T-helper 2 cell treated with Interferon-gamma antibody and Interleukin-4, amounts not matched to agents 100 ng/mL and 5 ng/mL, for 36 hours (primary cell): ENCODE measurements at regions not wholly inside any gene's neighbourhood (a gene's known extent, or its start where the extent isn't known, plus 50 kb on each side); places are given as distances from the start of the nearest gene placed in this dataset.

Source experiments
- intact Hi-C: fragments of 100-400 bp; cut with micrococcal nuclease; formaldehyde crosslinking; loops from one replicate; pipeline ENCODE4 v1.15.1; 2023

GRCh38 chr3:177914224-177914623, 622.0 kb upstream of the KCNMB2 start:
- intact Hi-C loops = no loop called here

- intact Hi-C loops = no loop called here
Observed at GRCh38 chr3:177916461-177916860, 619.8 kb upstream of the KCNMB2 start.

GRCh38 chr3:177917234-177917861, 618.9 kb upstream of the KCNMB2 start:
- intact Hi-C loops = no loop called here

GRCh38 chr3:177921153-177921552, 615.1 kb upstream of the KCNMB2 start:
- intact Hi-C loops = no loop called here

- intact Hi-C loops = no loop called here
Observed at GRCh38 chr3:177924261-177924660, 612.0 kb upstream of the KCNMB2 start.

GRCh38 chr3:177928172-177928873, 607.9 kb upstream of the KCNMB2 start:
- intact Hi-C loops = no loop called here

GRCh38 chr3:177929310-177929709, 606.9 kb upstream of the KCNMB2 start:
- intact Hi-C loops = no loop called here

- intact Hi-C loops = no loop called here
Observed at GRCh38 chr3:177930771-177931170, 605.5 kb upstream of the KCNMB2 start.

- intact Hi-C loops = no loop called here
Observed at GRCh38 chr3:177931346-177931745, 604.9 kb upstream of the KCNMB2 start.

GRCh38 chr3:177932346-177932745, 603.9 kb upstream of the KCNMB2 start:
- intact Hi-C loops = no loop called here

- intact Hi-C loops = no loop called here
Observed at GRCh38 chr3:177932750-177933660, 603.2 kb upstream of the KCNMB2 start.

- intact Hi-C loops = no loop called here
Observed at GRCh38 chr3:177934001-177934891, 602.0 kb upstream of the KCNMB2 start.

GRCh38 chr3:177935047-177935446, 601.2 kb upstream of the KCNMB2 start:
- intact Hi-C loops = no loop called here

GRCh38 chr3:177936721-177937120, 599.5 kb upstream of the KCNMB2 start:
- intact Hi-C loops = no loop called here

GRCh38 chr3:177942911-177943310, 593.3 kb upstream of the KCNMB2 start:
- intact Hi-C loops = loop anchor here (10.0 kb wide), 1 partner anchor 62 kb away; no protein-coding TSS in a partner anchor

GRCh38 chr3:177944228-177944661, 592.0 kb upstream of the KCNMB2 start:
- intact Hi-C loops = loop anchor here (10.0 kb wide), 1 partner anchor 61 kb away; no protein-coding TSS in a partner anchor

GRCh38 chr3:177946048-177946447, 590.2 kb upstream of the KCNMB2 start:
- intact Hi-C loops = loop anchor here (10.0 kb wide), 1 partner anchor 59 kb away; no protein-coding TSS in a partner anchor

GRCh38 chr3:177946497-177946896, 589.7 kb upstream of the KCNMB2 start:
- intact Hi-C loops = loop anchor here (10.0 kb wide), 1 partner anchor 58 kb away; no protein-coding TSS in a partner anchor

GRCh38 chr3:177946936-177947335, 589.3 kb upstream of the KCNMB2 start:
- intact Hi-C loops = loop anchor here (10.0 kb wide), 1 partner anchor 58 kb away; no protein-coding TSS in a partner anchor

- intact Hi-C loops = loop anchor here (10.0 kb wide), 1 partner anchor 57 kb away; no protein-coding TSS in a partner anchor
Observed at GRCh38 chr3:177947901-177948300, 588.3 kb upstream of the KCNMB2 start.
